ENCODE measurements at regions not wholly inside any gene's neighbourhood (a gene's known extent, or its start where the extent isn't known, plus 50 kb on each side); places are given as distances from the start of the nearest gene placed in this dataset.

DNA sequence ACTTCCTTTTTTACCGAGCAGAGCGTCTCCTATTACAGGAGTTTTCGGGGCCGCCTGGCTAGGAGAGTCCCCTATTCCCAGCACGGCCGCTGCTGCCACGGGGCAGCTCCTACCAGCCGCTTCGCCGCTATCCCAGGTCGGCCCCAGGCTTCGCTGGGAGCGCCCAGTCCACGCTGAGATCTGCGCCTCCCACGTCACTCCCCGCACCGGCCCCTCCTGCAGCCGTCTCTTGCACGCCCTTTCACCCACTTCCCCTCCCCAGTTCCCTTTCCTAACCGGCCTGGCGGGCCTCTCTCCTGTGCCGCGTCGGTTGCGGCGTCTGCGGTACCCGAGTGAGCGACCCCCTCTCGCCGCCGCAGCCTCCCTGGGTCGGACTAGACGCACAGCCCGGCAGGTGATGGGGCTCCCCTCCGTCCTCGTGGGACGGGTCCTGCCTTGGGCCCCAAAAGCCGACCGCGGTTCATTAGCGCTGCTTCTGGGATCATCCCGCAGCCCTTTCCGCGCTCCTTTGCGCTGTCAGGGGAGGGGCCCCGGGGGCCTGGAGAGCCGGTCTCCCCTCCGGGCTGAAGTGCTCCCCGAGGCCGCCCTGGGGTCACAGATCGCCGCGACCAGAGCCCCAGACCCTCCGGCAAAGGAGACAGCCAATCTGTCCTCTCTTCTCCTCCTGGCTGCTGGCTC is 1318.4 kb downstream of the TMEM121 start:
- Histone ChIP-seq H3K4me1 (ENCODE audit: insufficient read depth, low read length) (no peaks in the 10 kb centered on the region), H3K79me2 (ENCODE audit: insufficient read depth, low read length) (no peaks in the 10 kb centered on the region), H3K27ac (ENCODE audit: low read depth, low read length) (no peak overlapping the region), H3K36me3 (ENCODE audit: insufficient read depth, low read length) (no peaks in the 10 kb centered on the region), H3K4me2 (ENCODE audit: low read length) (no peak overlapping the region), H3K9ac (ENCODE audit: low read length) (no peak overlapping the region), H3K9me3 (ENCODE audit: insufficient read depth, low read depth, low read length) (peaks cover 12% of the 10 kb centered on the region), H3K27me3 (ENCODE audit: insufficient read depth, low read length) (no peaks in the 10 kb centered on the region), H3K4me3 (ENCODE audit: insufficient read depth, low read depth, low read length) (no peak overlapping the region), H2AFZ (ENCODE audit: low read depth, low read length) (no peak overlapping the region), H4K20me1 (ENCODE audit: insufficient read depth, low read length) (no peaks in the 10 kb centered on the region)
- FAIRE-seq: no peak
- Mint-ChIP-seq H3K9me3 (ENCODE audit: unreplicated experiment) (peaks cover 14% of the 10 kb centered on the region), H3K4me3 (ENCODE audit: unreplicated experiment) (no peak overlapping the region), H3K27ac (ENCODE audit: unreplicated experiment) (no peak overlapping the region), H3K27me3 (ENCODE audit: low read depth, unreplicated experiment) (no peaks in the 10 kb centered on the region), H3K4me1 (ENCODE audit: low read depth, unreplicated experiment) (no peaks in the 10 kb centered on the region), H3K36me3 (ENCODE audit: low read depth, unreplicated experiment) (no peaks in the 10 kb centered on the region)
- TF ChIP-seq, protein P1, sequence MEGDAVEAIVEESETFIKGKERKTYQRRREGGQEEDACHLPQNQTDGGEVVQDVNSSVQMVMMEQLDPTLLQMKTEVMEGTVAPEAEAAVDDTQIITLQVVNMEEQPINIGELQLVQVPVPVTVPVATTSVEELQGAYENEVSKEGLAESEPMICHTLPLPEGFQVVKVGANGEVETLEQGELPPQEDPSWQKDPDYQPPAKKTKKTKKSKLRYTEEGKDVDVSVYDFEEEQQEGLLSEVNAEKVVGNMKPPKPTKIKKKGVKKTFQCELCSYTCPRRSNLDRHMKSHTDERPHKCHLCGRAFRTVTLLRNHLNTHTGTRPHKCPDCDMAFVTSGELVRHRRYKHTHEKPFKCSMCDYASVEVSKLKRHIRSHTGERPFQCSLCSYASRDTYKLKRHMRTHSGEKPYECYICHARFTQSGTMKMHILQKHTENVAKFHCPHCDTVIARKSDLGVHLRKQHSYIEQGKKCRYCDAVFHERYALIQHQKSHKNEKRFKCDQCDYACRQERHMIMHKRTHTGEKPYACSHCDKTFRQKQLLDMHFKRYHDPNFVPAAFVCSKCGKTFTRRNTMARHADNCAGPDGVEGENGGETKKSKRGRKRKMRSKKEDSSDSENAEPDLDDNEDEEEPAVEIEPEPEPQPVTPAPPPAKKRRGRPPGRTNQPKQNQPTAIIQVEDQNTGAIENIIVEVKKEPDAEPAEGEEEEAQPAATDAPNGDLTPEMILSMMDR (IDR thresholded peaks at IDR 0.05; ENCODE audit: insufficient read depth, low read depth, low read length): no peak
- TF ChIP-seq EZH2 (IDR thresholded peaks at IDR 0.05; ENCODE audit: insufficient read depth, low read length): no peak
- DNase-seq (ENCODE audit: low read depth): no peak

DNA sequence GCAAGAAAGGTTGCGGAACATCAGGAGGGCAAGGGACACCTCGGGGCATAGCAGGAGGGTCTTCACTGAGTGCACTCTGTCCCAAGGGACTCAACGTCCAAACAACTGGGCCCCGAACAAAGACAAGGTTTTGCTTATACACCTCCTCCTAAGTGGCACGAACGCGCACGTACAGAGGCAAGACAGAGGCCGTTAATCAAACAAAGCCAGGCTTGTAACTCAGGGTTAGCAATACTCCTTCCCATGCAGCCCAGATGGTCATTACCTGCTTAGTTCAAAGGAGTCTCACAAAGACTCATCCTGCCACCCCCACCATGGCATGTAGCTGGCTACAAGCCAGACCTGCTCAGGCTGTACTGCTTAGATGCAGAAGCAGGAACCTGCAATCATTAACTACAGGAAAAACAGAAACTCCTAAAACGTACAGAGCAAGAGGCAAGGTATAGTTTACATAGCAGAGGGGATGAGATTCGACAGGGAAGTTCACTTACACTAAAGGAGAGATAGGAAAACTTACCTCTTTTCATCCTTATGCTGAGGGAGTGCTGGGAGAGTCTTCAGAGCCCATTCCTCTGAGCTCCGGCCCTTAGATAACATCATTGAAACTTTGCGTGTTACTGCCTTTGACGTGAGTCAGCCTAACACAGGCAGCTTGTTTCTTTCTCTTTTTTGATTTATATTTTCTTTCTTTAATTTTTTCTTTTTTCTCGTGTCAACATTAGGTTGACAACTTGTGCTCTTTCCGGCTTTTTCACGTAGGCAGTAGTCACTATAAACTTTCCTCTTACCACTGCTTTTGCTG is 1319.1 kb downstream of the TMEM121 start:
- Histone ChIP-seq H3K79me2 (ENCODE audit: insufficient read depth, low read length) (no peaks in the 10 kb centered on the region), H3K4me2 (ENCODE audit: low read length) (no peak overlapping the region), H3K9me3 (ENCODE audit: insufficient read depth, low read depth, low read length) (peaks cover 12% of the 10 kb centered on the region), H3K4me3 (ENCODE audit: insufficient read depth, low read depth, low read length) (no peak overlapping the region), H4K20me1 (ENCODE audit: insufficient read depth, low read length) (no peaks in the 10 kb centered on the region), H3K4me1 (ENCODE audit: insufficient read depth, low read length) (no peaks in the 10 kb centered on the region), H3K27me3 (ENCODE audit: insufficient read depth, low read length) (no peaks in the 10 kb centered on the region), H3K36me3 (ENCODE audit: insufficient read depth, low read length) (no peaks in the 10 kb centered on the region), H3K27ac (ENCODE audit: low read depth, low read length) (no peak overlapping the region), H3K9ac (ENCODE audit: low read length) (no peak overlapping the region), H2AFZ (ENCODE audit: low read depth, low read length) (no peak overlapping the region)
- FAIRE-seq (no peak), DNase-seq (ENCODE audit: low read depth) (no peak)
- no peaks in the 10 kb centered on the region for H3K36me3 Mint-ChIP-seq (ENCODE audit: low read depth, unreplicated experiment)
- TF ChIP-seq, protein P1 (IDR thresholded peaks at IDR 0.05; ENCODE audit: insufficient read depth, low read depth, low read length): no peak
- TF ChIP-seq EZH2 (IDR thresholded peaks at IDR 0.05; ENCODE audit: insufficient read depth, low read length): no peak
- H3K4me3 Mint-ChIP-seq (ENCODE audit: unreplicated experiment): no peak overlapping the region
- H3K27me3 Mint-ChIP-seq (ENCODE audit: low read depth, unreplicated experiment): no peaks in the 10 kb centered on the region
- H3K9me3 Mint-ChIP-seq (ENCODE audit: unreplicated experiment): peaks cover 12% of the 10 kb centered on the region
- no peaks in the 10 kb centered on the region for H3K4me1 Mint-ChIP-seq (ENCODE audit: low read depth, unreplicated experiment)
- H3K27ac Mint-ChIP-seq (ENCODE audit: unreplicated experiment): no peak overlapping the region

DNA sequence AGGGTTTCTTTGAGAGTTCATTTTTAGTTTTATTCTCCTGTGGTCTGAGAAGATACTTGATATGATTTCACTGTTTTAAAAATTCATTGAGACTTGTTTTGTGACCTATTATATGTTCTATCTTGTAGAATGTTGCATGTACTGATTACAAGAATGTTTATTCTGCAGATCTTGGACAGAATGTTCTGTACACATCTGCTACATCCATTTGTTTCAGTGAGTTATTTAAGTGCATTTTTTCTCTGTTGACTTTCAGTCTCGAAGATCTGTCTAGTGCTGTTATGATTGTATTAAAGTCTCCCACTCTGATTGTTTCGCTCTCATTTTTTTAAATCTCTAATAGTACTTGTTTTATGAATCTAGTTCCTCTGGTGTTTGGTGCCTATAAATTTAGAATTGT is 1319.8 kb downstream of the TMEM121 start:
- no peak for DNase-seq (ENCODE audit: low read depth)
- Mint-ChIP-seq H3K27me3 (ENCODE audit: low read depth, unreplicated experiment) (no peaks in the 10 kb centered on the region), H3K27ac (ENCODE audit: unreplicated experiment) (no peak overlapping the region), H3K36me3 (ENCODE audit: low read depth, unreplicated experiment) (no peaks in the 10 kb centered on the region), H3K4me3 (ENCODE audit: unreplicated experiment) (no peak overlapping the region), H3K9me3 (ENCODE audit: unreplicated experiment) (peaks cover 14% of the 10 kb centered on the region), H3K4me1 (ENCODE audit: low read depth, unreplicated experiment) (no peaks in the 10 kb centered on the region)
- H3K27me3 ChIP-seq (ENCODE audit: insufficient read depth, low read length): no peaks in the 10 kb centered on the region
- no peaks in the 10 kb centered on the region for H3K79me2 ChIP-seq (ENCODE audit: insufficient read depth, low read length)
- TF ChIP-seq, protein P1 (IDR thresholded peaks at IDR 0.05; ENCODE audit: insufficient read depth, low read depth, low read length): no peak
- TF ChIP-seq EZH2 (IDR thresholded peaks at IDR 0.05; ENCODE audit: insufficient read depth, low read length): no peak
- no peak overlapping the region for H3K9ac ChIP-seq (ENCODE audit: low read length)
- H3K4me1 ChIP-seq (ENCODE audit: insufficient read depth, low read length): no peaks in the 10 kb centered on the region
- no peaks in the 10 kb centered on the region for H3K36me3 ChIP-seq (ENCODE audit: insufficient read depth, low read length)
- H3K4me3 ChIP-seq (ENCODE audit: insufficient read depth, low read depth, low read length): no peak overlapping the region
- no peak overlapping the region for H2AFZ ChIP-seq (ENCODE audit: low read depth, low read length)
- H4K20me1 ChIP-seq (ENCODE audit: insufficient read depth, low read length): no peaks in the 10 kb centered on the region
- no peak overlapping the region for H3K27ac ChIP-seq (ENCODE audit: low read depth, low read length)
- H3K4me2 ChIP-seq (ENCODE audit: low read length): no peak overlapping the region
- peaks cover 15% of the 10 kb centered on the region for H3K9me3 ChIP-seq (ENCODE audit: insufficient read depth, low read depth, low read length)
- FAIRE-seq: no peak
